ENCODE measurements at regions not wholly inside any gene's neighbourhood (a gene's known extent, or its start where the extent isn't known, plus 50 kb on each side); places are given as distances from the start of the nearest gene placed in this dataset.

GRCh38 chr6:88294702-88295101 lies 128.6 kb upstream of the CNR1 start:
- WGBS (ENCODE audit: low lambda C conversion rate), result 10% methylated on average over 1 of the region's 1 CpG
- ATAC-seq (no peak), DNase-seq (ENCODE audit: low spot score) (no peak), FAIRE-seq (no peak)
- Histone ChIP-seq H3K27ac (ENCODE audit: extremely low read length, insufficient read depth, low read length) (no peak overlapping the region), H3K4me1 (ENCODE audit: insufficient read depth, low read length) (no peaks in the 10 kb centered on the region), H3K4me2 (ENCODE audit: low read depth, low read length) (no peak overlapping the region), H4K20me1 (ENCODE audit: insufficient read depth, low read length) (no peaks in the 10 kb centered on the region), H3K36me3 (replicated peaks in 1 of 2; ENCODE audit: control insufficient read depth in 1 of 2, insufficient read depth in 2 of 2, low read length in 2 of 2) (no peaks in the 10 kb centered on the region), H2AFZ (ENCODE audit: low read length) (no peak overlapping the region), H3K27me3 (ENCODE audit: control insufficient read depth in 1 of 2, insufficient read depth in 2 of 2, low read length in 2 of 2) (no peaks in the 10 kb centered on the region), H3K4me3 (replicated peaks in 1 of 3; ENCODE audit: insufficient read depth in 1 of 3, low read depth in 2 of 3, low read length in 3 of 3) (no peak overlapping the region), H3K9me3 (ENCODE audit: low read length) (no peaks in the 10 kb centered on the region), H3K9ac (ENCODE audit: insufficient read depth, low read depth, low read length) (no peak overlapping the region), H3K79me2 (ENCODE audit: insufficient read depth, low read length) (no peaks in the 10 kb centered on the region)
- no TSS peak for BruUV-seq (replicated peaks)
- ChIA-PET POLR2A (no interaction called here), CTCF (ENCODE audit: low intra/inter-chr PET ratio, low total read pairs) (no interaction called here)
- in situ Hi-C loops (cut with HindIII; ENCODE audit: extremely low pct_ligation_motif_present, low pct_unique_long_range_greater_than_20kb), result no loop called here
- intact Hi-C loops (cut with micrococcal nuclease; ENCODE audit: unreplicated experiment), result no loop called here
- no peak for TF ChIP-seq ZNF431 (CRISPR knock-in tag; IDR thresholded peaks at IDR 0.05; ENCODE audit: borderline replicate concordance, low read depth)
- TF ChIP-seq ZNF768 (CRISPR knock-in tag; IDR thresholded peaks at IDR 0.05), result no peak
- TF ChIP-seq WIZ (CRISPR knock-in tag; IDR thresholded peaks at IDR 0.05), result no peak
- no peak for TF ChIP-seq ZSCAN22 (CRISPR knock-in tag; IDR thresholded peaks at IDR 0.05)
- TF ChIP-seq ZNF841 (CRISPR knock-in tag; IDR thresholded peaks at IDR 0.05; ENCODE audit: borderline replicate concordance), result no peak
- no peak for TF ChIP-seq NFKB2 (CRISPR knock-in tag; IDR thresholded peaks at IDR 0.05; ENCODE audit: borderline replicate concordance)
- TF ChIP-seq GTF2F1 (IDR thresholded peaks at IDR 0.05; ENCODE audit: low read length), result no peak
- TF ChIP-seq, protein P1, sequence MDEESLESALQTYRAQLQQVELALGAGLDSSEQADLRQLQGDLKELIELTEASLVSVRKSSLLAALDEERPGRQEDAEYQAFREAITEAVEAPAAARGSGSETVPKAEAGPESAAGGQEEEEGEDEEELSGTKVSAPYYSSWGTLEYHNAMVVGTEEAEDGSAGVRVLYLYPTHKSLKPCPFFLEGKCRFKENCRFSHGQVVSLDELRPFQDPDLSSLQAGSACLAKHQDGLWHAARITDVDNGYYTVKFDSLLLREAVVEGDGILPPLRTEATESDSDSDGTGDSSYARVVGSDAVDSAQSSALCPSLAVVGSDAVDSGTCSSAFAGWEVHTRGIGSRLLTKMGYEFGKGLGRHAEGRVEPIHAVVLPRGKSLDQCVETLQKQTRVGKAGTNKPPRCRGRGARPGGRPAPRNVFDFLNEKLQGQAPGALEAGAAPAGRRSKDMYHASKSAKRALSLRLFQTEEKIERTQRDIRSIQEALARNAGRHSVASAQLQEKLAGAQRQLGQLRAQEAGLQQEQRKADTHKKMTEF (CRISPR knock-in tag; IDR thresholded peaks at IDR 0.05), result no peak
- TF ChIP-seq BRCA1 (CRISPR knock-in tag; IDR thresholded peaks at IDR 0.05), result no peak
- TF ChIP-seq IRX3 (CRISPR knock-in tag; IDR thresholded peaks at IDR 0.05; ENCODE audit: borderline replicate concordance, low read depth), result no peak
- TF ChIP-seq CAMTA2 (CRISPR knock-in tag; IDR thresholded peaks at IDR 0.05; ENCODE audit: borderline replicate concordance), result no peak
- no peak for TF ChIP-seq HDAC6 (IDR thresholded peaks at IDR 0.05; ENCODE audit: low read depth, low read length)
- TF ChIP-seq SMARCC2 (IDR thresholded peaks at IDR 0.05), result no peak
- TF ChIP-seq ATRX (CRISPR knock-in tag; IDR thresholded peaks at IDR 0.05; ENCODE audit: borderline replicate concordance), result no peak
- no peak for TF ChIP-seq MYPOP (CRISPR knock-in tag; IDR thresholded peaks at IDR 0.05)
- no peak for TF ChIP-seq AKAP8 (CRISPR knock-in tag; IDR thresholded peaks at IDR 0.05)
